ENCODE measurements at regions not wholly inside any gene's neighbourhood (a gene's known extent, or its start where the extent isn't known, plus 50 kb on each side); places are given as distances from the start of the nearest gene placed in this dataset.

DNA sequence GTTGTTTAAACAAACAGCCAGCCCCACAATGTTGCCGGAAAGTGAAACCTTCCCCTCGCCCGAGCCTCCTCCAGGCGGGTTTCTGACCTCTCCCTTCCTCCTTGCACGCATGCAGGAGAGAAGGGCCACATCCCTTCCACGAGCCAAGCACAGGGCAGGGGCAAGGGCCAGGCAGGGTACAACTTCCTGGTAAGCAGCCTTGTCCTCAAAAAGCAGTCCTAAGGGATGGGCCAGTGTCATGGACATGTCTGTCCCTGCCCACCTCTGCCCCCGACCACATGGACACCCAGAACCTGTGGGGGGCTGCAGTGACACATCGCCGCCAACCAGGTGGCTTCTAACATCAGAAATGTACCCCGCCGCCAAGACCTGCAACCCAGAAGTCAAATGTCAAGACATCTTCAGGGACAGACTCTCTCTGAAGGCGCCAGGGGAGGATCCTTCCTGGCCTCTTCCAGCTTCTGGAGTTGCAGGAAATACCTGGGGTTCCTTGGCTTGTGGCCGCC is 145.3 kb downstream of the CRYBB2 start:
- no peak overlapping the region for H3K4me3 ChIP-seq
- intact Hi-C loops (cut with DNase I), result no loop called here
- no peaks in the 10 kb centered on the region for H3K27me3 ChIP-seq
- no peak for DNase-seq (ENCODE audit: low spot score in 2 of 2)
- TF ChIP-seq, protein P1, sequence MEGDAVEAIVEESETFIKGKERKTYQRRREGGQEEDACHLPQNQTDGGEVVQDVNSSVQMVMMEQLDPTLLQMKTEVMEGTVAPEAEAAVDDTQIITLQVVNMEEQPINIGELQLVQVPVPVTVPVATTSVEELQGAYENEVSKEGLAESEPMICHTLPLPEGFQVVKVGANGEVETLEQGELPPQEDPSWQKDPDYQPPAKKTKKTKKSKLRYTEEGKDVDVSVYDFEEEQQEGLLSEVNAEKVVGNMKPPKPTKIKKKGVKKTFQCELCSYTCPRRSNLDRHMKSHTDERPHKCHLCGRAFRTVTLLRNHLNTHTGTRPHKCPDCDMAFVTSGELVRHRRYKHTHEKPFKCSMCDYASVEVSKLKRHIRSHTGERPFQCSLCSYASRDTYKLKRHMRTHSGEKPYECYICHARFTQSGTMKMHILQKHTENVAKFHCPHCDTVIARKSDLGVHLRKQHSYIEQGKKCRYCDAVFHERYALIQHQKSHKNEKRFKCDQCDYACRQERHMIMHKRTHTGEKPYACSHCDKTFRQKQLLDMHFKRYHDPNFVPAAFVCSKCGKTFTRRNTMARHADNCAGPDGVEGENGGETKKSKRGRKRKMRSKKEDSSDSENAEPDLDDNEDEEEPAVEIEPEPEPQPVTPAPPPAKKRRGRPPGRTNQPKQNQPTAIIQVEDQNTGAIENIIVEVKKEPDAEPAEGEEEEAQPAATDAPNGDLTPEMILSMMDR (IDR thresholded peaks at IDR 0.05), result no peak
- no peaks in the 10 kb centered on the region for H3K9me3 ChIP-seq
- H3K4me1 ChIP-seq, result peaks cover 0 to 4% of the 10 kb centered on the region in 2 donors
- H3K36me3 ChIP-seq, result peaks cover 0 to 6% of the 10 kb centered on the region in 2 donors
- no peak overlapping the region for H3K27ac ChIP-seq

GRCh38 chr22:25365491-25366261 is 146.2 kb downstream of the CRYBB2 start:
- Histone ChIP-seq H3K36me3 (no peaks in the 10 kb centered on the region), H3K27me3 (no peaks in the 10 kb centered on the region), H3K4me3 (no peak overlapping the region), H3K27ac (no peak overlapping the region), H3K4me1 (peaks cover 0 to 4% of the 10 kb centered on the region in 2 donors), H3K9me3 (no peaks in the 10 kb centered on the region)
- DNase-seq (ENCODE audit: low spot score in 2 of 2), result no peak
- TF ChIP-seq, protein P1 (IDR thresholded peaks at IDR 0.05), result no peak
- intact Hi-C loops (cut with DNase I), result no loop called here

DNA sequence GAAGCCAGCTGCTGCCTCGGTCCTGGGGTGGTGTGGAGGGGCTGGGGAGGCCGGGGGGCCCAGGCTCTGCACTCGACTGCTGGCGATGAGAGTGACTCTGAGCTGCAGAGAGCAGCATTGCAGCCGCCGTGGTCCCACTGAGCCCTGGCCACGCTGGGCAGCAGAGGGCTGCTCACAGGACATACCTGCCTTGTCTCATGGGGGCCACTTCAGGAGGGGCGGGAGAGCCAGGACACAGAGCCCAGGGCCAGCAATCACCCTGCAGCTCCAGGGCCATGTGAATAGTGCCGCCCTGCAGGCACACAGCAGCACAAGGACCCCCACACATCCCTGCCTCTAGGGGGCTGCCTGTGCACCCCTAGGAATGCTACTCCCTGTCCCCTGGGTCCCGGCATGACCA is 147.0 kb downstream of the CRYBB2 start:
- TF ChIP-seq, protein P1 (IDR thresholded peaks at IDR 0.05), result no peak
- Histone ChIP-seq H3K27ac (no peak overlapping the region), H3K4me1 (peaks cover 0 to 4% of the 10 kb centered on the region in 2 donors), H3K9me3 (no peaks in the 10 kb centered on the region), H3K36me3 (no peaks in the 10 kb centered on the region), H3K27me3 (no peaks in the 10 kb centered on the region), H3K4me3 (no peak overlapping the region)
- no peak for DNase-seq (ENCODE audit: low spot score in 2 of 2)
- intact Hi-C loops (cut with DNase I), result no loop called here

GRCh38 chr22:25366876-25367466 is 147.5 kb downstream of the CRYBB2 start:
- TF ChIP-seq, protein P1 (IDR thresholded peaks at IDR 0.05), result no peak
- H3K27me3 ChIP-seq, result no peaks in the 10 kb centered on the region
- H3K27ac ChIP-seq, result no peak overlapping the region
- H3K4me1 ChIP-seq, result peaks cover 0 to 4% of the 10 kb centered on the region in 2 donors
- H3K4me3 ChIP-seq, result no peak overlapping the region
- intact Hi-C loops (cut with DNase I), result no loop called here
- no peaks in the 10 kb centered on the region for H3K9me3 ChIP-seq
- DNase-seq (ENCODE audit: low spot score in 2 of 2), result no peak
- no peaks in the 10 kb centered on the region for H3K36me3 ChIP-seq

- no peak overlapping the region for H3K4me3 ChIP-seq
- no peaks in the 10 kb centered on the region for H3K27me3 ChIP-seq
- intact Hi-C loops (cut with DNase I), result no loop called here
- no peaks in the 10 kb centered on the region for H3K9me3 ChIP-seq
- H3K27ac ChIP-seq, result no peak overlapping the region
- H3K36me3 ChIP-seq, result peaks cover 0 to 3% of the 10 kb centered on the region in 2 donors
- TF ChIP-seq, protein P1 (IDR thresholded peaks at IDR 0.05), result no peak
- no peaks in the 10 kb centered on the region for H3K4me1 ChIP-seq
- DNase-seq (ENCODE audit: low spot score in 2 of 2), result no peak
These were observed 148.3 kb downstream of the CRYBB2 start for GRCh38 chr22:25367756-25368155.

All from ascending aorta (tissue), 2 donors.